Ishikawa (cell line): ENCODE measurements at regions not wholly inside any gene's neighbourhood (a gene's known extent, or its start where the extent isn't known, plus 50 kb on each side); places are given as distances from the start of the nearest gene placed in this dataset.

Experiments
- CEBPB ChIP-seq: IDR thresholded peaks from 2 replicates; pipeline ENCODE4 v1.6.1; 2012
- CREB1 ChIP-seq: IDR thresholded peaks from 2 replicates; pipeline ENCODE4 v1.6.1; 2012; ENCODE audit warnings: low read depth
- EGR1 ChIP-seq: IDR thresholded peaks from 2 replicates; pipeline ENCODE4 v1.6.1; 2012
- EP300 ChIP-seq: IDR thresholded peaks from 2 replicates; pipeline ENCODE4 v1.6.1; 2012; ENCODE audit warnings: borderline replicate concordance
- FOXM1 ChIP-seq: IDR thresholded peaks from 2 replicates; pipeline ENCODE4 v1.6.1; 2012; ENCODE audit warnings: low read depth, borderline replicate concordance
- NFIC ChIP-seq: IDR thresholded peaks from 2 replicates; pipeline ENCODE4 v1.6.1; 2012
- RAD21 ChIP-seq: IDR thresholded peaks from 2 replicates; pipeline ENCODE4 v1.6.1; 2012; ENCODE audit warnings: low read depth
- TAF1 ChIP-seq: IDR thresholded peaks from 2 replicates; pipeline ENCODE4 v1.6.1; 2012; ENCODE audit warnings: low read depth, mild to moderate bottlenecking
- TCF12 ChIP-seq: IDR thresholded peaks from 2 replicates; pipeline ENCODE4 v1.6.1; 2012; ENCODE audit warnings: low read depth
- TEAD4 ChIP-seq: IDR thresholded peaks from 2 replicates; pipeline ENCODE4 v1.6.1; 2012
- YY1 ChIP-seq: IDR thresholded peaks from 2 replicates; pipeline ENCODE4 v1.6.1; 2012; ENCODE audit warnings: low read depth
- ZBTB7A ChIP-seq: IDR thresholded peaks from 2 replicates; pipeline ENCODE4 v1.6.1; 2012; ENCODE audit warnings: low read depth
- TF ChIP-seq, protein P1 (sequence below): IDR thresholded peaks from 2 replicates; pipeline ENCODE4 v1.6.1; 2012
- TF ChIP-seq, protein P2 (sequence below): IDR thresholded peaks from 2 replicates; pipeline ENCODE4 v1.6.1; 2012; ENCODE audit warnings: low read depth, mild to moderate bottlenecking
- TF ChIP-seq, protein P3 (sequence below): IDR thresholded peaks from 2 replicates; pipeline ENCODE4 v1.6.1; 2012

DNA sequence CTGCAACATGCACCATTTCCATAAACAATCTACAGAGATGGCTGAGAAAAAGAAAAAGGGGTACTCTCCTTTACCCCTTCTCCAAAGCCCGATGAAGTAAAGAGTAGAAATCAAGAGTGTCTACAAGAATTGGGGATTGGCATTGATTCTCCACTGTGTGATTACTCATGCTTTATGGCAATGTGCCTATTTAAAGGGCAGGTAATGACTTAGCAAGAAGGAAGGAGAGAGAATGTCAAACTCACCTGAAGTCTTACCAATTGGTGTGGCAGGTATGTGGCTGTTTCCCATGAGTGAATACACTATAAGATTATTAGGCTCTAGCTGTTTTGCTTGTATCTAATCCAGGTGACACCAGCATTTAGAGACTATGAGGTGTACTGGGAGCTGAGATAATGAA is 275.3 kb downstream of the CCER1 start:
- TF ChIP-seq EGR1 (no peak), TAF1 (no peak), TCF12 (no peak), TEAD4 (no peak), ZBTB7A (no peak), CREB1 (no peak), RAD21 (no peak), CEBPB (no peak), FOXM1 (no peak), YY1 (no peak)
- TF ChIP-seq, protein P1, sequence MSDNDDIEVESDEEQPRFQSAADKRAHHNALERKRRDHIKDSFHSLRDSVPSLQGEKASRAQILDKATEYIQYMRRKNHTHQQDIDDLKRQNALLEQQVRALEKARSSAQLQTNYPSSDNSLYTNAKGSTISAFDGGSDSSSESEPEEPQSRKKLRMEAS = no peak
- TF ChIP-seq, protein P2, sequence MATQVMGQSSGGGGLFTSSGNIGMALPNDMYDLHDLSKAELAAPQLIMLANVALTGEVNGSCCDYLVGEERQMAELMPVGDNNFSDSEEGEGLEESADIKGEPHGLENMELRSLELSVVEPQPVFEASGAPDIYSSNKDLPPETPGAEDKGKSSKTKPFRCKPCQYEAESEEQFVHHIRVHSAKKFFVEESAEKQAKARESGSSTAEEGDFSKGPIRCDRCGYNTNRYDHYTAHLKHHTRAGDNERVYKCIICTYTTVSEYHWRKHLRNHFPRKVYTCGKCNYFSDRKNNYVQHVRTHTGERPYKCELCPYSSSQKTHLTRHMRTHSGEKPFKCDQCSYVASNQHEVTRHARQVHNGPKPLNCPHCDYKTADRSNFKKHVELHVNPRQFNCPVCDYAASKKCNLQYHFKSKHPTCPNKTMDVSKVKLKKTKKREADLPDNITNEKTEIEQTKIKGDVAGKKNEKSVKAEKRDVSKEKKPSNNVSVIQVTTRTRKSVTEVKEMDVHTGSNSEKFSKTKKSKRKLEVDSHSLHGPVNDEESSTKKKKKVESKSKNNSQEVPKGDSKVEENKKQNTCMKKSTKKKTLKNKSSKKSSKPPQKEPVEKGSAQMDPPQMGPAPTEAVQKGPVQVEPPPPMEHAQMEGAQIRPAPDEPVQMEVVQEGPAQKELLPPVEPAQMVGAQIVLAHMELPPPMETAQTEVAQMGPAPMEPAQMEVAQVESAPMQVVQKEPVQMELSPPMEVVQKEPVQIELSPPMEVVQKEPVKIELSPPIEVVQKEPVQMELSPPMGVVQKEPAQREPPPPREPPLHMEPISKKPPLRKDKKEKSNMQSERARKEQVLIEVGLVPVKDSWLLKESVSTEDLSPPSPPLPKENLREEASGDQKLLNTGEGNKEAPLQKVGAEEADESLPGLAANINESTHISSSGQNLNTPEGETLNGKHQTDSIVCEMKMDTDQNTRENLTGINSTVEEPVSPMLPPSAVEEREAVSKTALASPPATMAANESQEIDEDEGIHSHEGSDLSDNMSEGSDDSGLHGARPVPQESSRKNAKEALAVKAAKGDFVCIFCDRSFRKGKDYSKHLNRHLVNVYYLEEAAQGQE = no peak

DNA sequence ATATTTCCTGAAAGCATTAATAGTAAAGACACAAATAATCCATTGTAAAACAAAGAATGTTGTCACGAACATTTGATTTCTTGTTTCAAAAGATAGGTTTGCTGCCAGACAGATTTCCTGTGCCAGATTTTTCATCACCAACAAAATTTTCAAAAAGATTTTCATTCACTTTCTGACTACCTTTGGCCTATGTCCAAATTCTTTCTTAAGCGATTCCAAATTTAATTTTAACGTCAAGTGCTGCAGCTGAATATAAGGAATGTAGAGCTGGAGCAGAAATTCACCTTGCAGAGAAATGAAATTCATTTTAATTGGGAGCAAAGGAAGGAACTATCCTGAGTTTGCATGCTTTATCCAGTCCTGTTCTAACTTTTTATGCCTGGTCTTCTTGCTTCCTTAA is 277.4 kb downstream of the CCER1 start:
- TF ChIP-seq, protein P2 = no peak
- TF ChIP-seq EP300 (no peak), TCF12 (no peak), ZBTB7A (no peak), TAF1 (no peak)
- TF ChIP-seq, protein P3, sequence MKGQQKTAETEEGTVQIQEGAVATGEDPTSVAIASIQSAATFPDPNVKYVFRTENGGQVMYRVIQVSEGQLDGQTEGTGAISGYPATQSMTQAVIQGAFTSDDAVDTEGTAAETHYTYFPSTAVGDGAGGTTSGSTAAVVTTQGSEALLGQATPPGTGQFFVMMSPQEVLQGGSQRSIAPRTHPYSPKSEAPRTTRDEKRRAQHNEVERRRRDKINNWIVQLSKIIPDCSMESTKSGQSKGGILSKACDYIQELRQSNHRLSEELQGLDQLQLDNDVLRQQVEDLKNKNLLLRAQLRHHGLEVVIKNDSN = no peak

DNA sequence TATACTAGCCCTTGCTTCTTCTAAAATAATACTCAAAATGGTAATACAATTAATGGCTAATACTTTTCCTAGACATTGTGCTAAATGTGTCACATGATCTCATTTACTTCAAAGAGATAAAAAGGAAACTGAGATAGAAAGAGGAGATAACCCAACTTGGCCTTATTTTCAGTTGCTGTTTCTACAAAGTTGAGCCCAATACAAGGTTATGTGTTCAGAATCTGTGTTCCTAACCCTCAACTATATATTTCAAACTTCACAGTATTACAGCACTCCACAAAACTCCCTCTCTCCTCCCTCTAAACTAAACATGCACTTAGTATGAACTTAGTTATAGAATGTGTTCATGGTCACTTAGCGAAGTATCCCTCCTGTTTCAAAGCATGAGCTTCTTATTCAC is 277.9 kb downstream of the CCER1 start:
- TF ChIP-seq NFIC (no peak), CEBPB (no peak), TAF1 (no peak), TEAD4 (no peak), EGR1 (no peak), CREB1 (no peak), EP300 (no peak), TCF12 (no peak), FOXM1 (no peak), RAD21 (no peak), YY1 (no peak), ZBTB7A (no peak)
- TF ChIP-seq, protein P2 = no peak
- TF ChIP-seq, protein P3 = no peak
- TF ChIP-seq, protein P1 = no peak

DNA sequence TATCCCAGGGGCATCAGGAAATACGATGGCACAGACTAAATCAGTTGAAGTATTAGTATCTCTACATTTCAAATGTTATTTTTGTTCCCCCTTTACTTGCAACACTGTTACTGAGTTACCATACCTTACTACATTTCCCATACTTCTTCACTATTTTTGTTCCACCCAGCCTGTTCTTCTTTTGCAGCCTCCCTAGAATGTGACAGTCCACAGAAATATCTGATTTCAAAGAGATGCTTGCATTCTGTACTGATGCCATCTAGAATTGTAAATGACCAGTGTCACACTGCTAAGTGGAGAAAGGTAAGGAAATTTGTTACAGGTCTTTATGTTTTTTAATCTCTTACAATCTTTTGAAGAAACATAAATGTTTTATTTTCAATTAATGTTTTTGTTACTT is 279.9 kb downstream of the CCER1 start:
- no peak for TF ChIP-seq TAF1
- TF ChIP-seq TCF12 = no peak
- TF ChIP-seq RAD21 = no peak
- no peak for TF ChIP-seq FOXM1
- TF ChIP-seq CREB1 = no peak
- TF ChIP-seq, protein P2 = no peak
